Activated naive CD4-positive, alpha-beta T cell (primary cell): ENCODE measurements at regions not wholly inside any gene's neighbourhood (a gene's known extent, or its start where the extent isn't known, plus 50 kb on each side); places are given as distances from the start of the nearest gene placed in this dataset.

Experiments used
- DNase-seq, 4 experiments: peaks; one replicate each; lab custom pipeline; 2025; lab: John Stamatoyannopoulos, UW

DNA sequence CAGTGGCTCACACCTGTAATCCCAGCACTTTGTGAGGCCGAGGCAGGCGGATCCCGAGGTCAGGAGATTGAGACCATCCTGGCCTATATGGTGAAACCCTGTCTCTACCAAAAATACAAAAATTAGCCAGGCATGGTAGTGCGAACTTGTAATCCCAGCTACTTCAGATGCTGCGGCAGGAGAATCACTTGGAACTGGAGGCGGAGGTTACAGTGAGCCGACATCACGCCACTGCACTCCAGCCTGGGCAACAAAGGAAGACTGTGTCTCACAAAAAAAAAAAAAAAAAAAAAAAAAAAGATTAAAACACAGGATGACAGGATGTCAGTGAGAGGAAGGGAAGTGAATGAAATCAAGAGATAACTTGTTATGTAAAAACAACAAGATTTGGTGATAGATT, 1158.5 kb downstream of the PCDH9 start:
- no peak for DNase-seq

DNA sequence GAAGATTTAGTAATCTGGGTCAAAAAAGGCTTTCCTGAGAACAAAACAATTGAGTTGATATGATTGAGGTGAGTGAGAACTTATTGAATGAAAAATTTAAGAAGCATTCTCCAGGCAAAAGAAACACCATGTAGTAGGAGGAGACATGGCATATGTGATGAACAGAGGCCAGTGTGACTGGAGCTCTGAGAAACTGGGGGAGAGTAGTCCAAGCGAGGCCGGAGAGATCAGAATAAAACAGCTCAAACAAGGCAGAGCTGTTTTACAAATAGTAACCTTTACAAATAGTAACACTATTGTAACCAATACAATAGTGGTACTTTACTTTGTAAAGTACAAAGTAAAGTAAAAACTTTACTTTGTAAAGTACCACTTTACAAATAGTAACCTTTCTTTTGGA, 1159.1 kb downstream of the PCDH9 start:
- DNase-seq, result no peak

- no peak for DNase-seq
Measured at GRCh38 chr13:66069570-66069969, 1160.6 kb downstream of the PCDH9 start.

- DNase-seq, result no peak
Measured at GRCh38 chr13:66068683-66069082, 1161.5 kb downstream of the PCDH9 start.

- no peak for DNase-seq
Measured at GRCh38 chr13:66048888-66049287, 1181.2 kb downstream of the PCDH9 start.

DNA sequence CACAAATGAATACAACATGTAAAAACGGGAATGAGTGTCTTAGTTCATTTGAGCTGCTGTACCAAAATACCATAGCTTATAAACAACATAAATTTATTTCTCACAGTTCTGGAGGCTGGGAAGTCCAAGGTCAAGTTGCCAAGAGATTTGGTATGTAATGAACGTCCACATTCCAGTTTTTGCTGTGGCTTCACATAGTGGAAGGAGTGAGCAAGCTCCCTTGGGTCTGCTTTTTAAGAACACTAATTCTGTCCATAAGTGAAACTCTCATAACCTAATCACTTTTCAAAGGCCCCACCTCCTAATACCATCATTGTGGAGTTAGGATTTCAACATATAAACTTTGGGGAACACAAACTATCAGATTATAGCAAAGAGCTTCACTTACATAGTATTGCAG, 1189.6 kb downstream of the PCDH9 start:
- no peak for DNase-seq

DNA sequence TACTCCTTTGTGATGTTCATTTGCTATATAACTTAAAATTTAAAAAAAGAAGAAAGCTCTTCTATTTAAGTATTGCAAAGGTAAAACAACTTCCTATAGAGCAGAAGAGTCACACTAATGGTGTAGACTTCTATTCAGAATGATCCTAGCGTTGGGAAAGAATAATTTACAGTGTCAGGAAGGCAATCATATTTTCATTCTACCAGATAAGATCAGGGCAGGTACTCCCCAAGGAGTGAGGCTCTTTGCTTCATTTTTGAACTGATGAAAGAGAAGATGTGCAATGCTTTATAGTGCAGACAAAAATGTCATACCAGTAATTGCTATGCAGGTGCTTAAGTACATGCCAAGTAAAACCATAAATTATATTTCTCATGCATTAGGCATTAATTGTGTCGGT, 1193.0 kb downstream of the PCDH9 start:
- DNase-seq, result no peak

- no peak for DNase-seq
Measured at GRCh38 chr13:66036636-66037035, 1193.5 kb downstream of the PCDH9 start.

DNA sequence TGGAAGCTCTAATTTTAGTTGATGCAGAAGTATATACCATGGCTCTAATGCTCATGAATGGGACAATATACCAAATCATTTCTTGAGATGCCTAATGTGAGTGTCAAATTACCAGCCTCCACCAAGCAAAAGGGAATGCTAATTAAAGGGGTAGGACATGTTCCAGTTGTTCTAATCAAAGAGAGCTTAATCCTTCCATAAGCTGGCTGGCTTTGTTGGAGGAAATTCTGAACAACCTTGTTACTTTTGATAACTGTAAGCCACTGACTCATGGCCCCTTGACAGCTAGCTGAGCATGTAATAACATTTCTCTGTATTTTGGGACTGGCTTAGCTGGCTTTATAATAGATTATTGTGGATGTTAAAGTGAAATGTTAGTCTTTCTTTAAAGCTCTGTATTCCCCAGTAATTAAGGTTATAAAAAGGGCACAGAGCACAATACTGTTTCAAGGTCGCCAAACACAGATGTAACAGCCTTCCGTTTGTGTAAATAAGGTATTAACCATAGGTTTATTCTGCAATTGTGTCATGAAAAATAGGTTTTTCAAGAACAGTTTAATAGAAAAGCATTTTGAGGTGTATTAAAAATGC, 1194.0 kb downstream of the PCDH9 start:
- no peak for DNase-seq

DNA sequence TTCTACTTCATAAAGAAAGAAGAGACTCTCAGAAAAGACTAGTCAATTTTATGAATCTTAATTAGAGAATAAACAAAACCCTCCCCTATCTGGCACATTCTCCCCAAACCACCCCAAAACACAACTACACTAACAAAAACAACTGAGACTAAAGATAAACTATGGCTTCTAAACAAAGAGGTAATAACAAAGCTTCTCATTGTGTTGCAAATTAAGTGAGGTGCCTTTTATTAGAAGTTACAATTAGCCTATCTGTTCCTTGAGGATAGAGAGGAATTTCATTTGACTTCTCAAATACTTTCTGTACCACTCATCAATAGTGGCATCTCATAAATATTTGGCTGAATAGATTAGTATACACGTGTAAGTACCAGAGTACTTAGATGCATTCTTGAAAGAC, 1196.2 kb downstream of the PCDH9 start:
- DNase-seq, result no peak

DNA sequence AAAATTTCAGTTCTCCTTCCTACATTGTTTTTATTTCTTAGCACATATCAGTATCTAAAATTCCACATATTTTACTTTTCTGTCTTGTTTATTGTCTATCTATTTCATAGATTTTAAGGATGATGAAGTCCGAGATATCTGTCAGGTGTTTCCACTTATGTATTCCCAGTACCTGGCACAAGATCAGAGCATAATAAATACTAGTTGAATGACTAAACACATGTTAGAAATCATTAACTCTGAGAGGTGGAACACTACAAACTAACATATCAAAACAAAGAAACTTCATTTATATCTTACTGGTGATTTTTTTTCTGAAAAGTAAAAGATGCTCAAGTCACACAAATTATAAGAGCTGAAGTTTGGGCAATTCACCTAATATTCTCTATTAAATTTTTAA, 1208.3 kb downstream of the PCDH9 start:
- DNase-seq, result no peak

GRCh38 chr13:66014771-66015170, 1215.4 kb downstream of the PCDH9 start:
- no peak for DNase-seq

GRCh38 chr13:66009241-66009640, 1220.9 kb downstream of the PCDH9 start:
- no peak for DNase-seq

DNA sequence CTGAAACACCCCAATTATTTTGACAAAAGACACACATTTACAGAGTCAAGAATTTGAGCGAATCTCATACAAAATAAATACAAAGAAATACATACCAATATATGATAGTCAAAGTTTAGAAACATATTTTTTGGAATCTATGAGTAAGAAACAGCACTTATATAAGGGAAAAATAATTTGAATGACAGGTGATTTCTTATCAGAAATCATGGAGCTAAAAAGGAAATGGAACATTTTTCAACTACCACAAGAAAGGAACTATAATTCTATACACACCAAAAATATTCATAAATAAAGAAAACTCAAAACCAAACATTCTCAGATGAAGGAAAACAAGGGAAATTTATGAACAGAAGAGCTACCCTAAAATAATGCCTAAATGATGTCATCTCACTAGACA, 1226.6 kb downstream of the PCDH9 start:
- no peak for DNase-seq

GRCh38 chr13:66001140-66001539, 1229.0 kb downstream of the PCDH9 start:
- DNase-seq, result no peak

DNA sequence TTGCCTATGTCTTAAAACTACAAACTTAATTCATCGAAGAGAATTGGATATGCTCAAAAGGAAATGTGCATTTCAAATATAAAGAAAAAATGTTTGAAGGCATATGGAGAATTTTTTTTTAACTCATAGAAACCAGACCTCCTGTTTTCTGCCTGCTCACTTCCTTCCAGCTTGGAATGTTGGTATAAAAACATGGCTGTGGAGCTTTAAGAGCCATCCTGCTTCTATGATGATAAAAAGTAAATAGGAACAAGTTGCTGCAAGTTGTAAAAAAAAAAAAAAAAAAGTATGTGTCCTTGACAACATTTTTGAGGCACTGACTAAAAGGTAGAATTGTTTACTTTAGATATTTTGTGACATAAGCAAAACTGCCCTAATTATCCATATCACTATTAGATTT, 1230.7 kb downstream of the PCDH9 start:
- no peak for DNase-seq

- DNase-seq, result no peak
Measured at GRCh38 chr13:65990684-65991083, 1239.5 kb downstream of the PCDH9 start.

DNA sequence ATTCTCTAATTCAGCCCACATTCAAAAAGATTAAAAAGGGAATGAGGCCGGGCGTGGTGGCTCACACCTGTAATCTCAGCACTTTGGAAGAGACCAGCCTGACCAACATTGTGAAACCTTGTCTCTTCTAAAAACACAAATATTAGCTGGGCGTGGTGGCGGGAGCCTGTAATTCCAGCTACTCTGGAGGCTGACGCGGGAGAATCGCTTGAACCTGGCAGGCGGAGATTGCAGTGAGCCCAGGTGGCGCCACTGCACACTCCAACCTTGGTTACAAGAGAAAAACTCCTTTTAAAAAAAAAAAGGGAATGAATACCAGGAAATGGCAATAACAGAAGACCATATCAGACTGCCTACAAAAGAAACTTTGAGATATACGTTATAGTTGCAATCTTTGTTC, 1244.5 kb downstream of the PCDH9 start:
- DNase-seq, result no peak

GRCh38 chr13:65977525-65977924, 1252.6 kb downstream of the PCDH9 start:
- DNase-seq, result no peak

GRCh38 chr13:65971541-65971940, 1258.6 kb downstream of the PCDH9 start:
- DNase-seq, result no peak

DNA sequence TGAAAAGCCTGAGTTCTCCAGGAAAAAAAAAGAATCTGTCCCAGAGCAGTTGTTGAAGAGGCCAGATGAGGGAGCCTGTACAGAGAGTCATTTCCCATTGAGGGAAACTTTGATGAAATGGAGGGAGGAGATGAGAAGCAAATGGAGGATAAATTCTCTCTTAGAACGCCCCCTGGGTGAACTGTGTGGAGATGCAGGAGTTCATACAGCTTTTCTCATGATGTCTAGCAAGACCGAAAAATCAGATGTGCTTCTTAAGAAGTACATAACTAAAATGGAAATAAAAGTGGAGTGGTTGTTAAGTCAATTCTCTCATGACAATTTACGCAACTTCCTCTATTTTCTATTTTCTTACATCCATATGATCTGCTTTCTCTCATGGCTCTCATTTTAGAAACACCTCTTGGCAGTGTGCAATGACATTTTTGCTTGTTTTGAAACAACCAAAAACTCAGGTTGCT, 1263.1 kb downstream of the PCDH9 start:
- no peak for DNase-seq

DNA sequence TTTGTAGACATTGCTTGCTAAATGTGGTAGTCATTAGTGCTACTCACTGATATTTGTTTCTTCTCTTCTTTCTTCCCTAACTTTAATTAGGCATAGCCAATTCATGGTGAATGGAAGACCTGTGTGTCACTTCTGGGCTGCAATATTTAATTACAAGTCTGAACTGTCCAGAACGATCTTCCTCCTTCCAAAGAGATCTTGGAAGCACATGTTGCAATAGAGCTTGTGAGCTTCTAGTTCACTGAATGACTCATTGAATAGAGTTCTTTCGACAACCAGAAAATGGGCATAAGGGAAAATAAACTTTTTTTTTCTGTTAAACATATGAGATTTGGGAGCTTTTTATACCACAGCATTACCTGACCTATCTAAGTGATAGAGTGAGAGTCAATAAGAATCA, 1264.6 kb downstream of the PCDH9 start:
- DNase-seq, result no peak

DNA sequence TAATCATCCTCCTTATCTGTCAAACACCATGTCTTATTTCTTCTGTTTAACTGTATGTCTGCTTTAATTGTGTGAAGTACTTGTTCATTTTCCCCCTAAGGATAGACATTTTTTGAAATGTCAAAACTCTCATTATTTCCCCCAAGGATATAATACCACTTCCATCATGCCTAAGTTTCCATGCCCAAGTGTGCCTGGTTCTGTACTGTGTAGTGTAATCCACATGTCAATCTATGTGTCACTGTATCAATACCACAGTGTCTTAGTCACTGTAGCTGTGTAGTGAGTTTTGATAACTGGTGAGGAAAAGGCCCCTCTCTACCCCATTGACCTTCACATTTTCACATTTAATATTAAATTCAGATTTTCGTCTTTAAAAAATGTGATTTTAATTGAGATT, 1265.5 kb downstream of the PCDH9 start:
- DNase-seq, result no peak

DNA sequence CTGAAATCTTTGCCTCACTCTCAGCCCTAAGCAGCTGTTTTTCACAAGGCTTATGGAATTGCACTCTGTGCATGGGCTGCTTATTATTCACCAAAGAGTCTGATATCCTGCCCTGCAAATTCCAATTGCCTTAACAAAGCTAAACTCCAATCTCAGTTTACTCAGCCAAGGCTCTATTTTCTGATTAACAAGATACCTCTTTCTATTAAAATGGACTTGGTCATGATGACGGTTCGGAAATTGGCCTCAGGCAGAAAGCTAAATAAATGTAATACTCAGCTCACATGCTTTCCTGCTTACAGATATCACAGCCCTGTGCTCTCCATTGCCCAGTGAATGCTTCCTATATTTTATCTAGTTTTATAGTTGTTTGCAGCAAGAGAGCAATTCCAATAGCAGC, 1270.8 kb downstream of the PCDH9 start:
- DNase-seq, result no peak

GRCh38 chr13:65946387-65946786, 1283.7 kb downstream of the PCDH9 start:
- DNase-seq, result no peak
